ENCODE measurements at regions not wholly inside any gene's neighbourhood (a gene's known extent, or its start where the extent isn't known, plus 50 kb on each side); places are given as distances from the start of the nearest gene placed in this dataset.

- H3K79me2 ChIP-seq (ENCODE audit: insufficient read depth, low read depth) = no peaks in the 10 kb centered on the region
- peaks cover 32% of the 10 kb centered on the region for H3K4me1 ChIP-seq (ENCODE audit: low read depth, poor library complexity, severe bottlenecking)
- no peak overlapping the region for H2AFZ ChIP-seq (ENCODE audit: low read depth)
- no peak overlapping the region for H3K9ac ChIP-seq
- no peak overlapping the region for H3K4me2 ChIP-seq
- H3K36me3 ChIP-seq (ENCODE audit: insufficient read depth) = no peaks in the 10 kb centered on the region
- TF ChIP-seq, protein P1, sequence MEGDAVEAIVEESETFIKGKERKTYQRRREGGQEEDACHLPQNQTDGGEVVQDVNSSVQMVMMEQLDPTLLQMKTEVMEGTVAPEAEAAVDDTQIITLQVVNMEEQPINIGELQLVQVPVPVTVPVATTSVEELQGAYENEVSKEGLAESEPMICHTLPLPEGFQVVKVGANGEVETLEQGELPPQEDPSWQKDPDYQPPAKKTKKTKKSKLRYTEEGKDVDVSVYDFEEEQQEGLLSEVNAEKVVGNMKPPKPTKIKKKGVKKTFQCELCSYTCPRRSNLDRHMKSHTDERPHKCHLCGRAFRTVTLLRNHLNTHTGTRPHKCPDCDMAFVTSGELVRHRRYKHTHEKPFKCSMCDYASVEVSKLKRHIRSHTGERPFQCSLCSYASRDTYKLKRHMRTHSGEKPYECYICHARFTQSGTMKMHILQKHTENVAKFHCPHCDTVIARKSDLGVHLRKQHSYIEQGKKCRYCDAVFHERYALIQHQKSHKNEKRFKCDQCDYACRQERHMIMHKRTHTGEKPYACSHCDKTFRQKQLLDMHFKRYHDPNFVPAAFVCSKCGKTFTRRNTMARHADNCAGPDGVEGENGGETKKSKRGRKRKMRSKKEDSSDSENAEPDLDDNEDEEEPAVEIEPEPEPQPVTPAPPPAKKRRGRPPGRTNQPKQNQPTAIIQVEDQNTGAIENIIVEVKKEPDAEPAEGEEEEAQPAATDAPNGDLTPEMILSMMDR (conservative IDR thresholded peaks at IDR 0.05; ENCODE audit: low read depth, low read length) = no peak
- H3K4me3 ChIP-seq (IDR thresholded peaks at IDR 0.05; ENCODE audit: insufficient read depth, low read depth, low read length) = no peak overlapping the region
- H4K20me1 ChIP-seq (ENCODE audit: insufficient read depth) = no peaks in the 10 kb centered on the region
- H3K27ac ChIP-seq = no peak overlapping the region
- no peaks in the 10 kb centered on the region for H3K27me3 ChIP-seq (ENCODE audit: insufficient read depth, low read depth)
Observed at GRCh38 chr5:116668390-116668789, 93.8 kb upstream of the SEMA6A start.

- no peak overlapping the region for H3K4me3 ChIP-seq (IDR thresholded peaks at IDR 0.05; ENCODE audit: insufficient read depth, low read depth, low read length)
- H3K4me2 ChIP-seq = no peak overlapping the region
- no peak overlapping the region for H3K9ac ChIP-seq
- H3K27me3 ChIP-seq (ENCODE audit: insufficient read depth, low read depth) = no peaks in the 10 kb centered on the region
- TF ChIP-seq, protein P1 (conservative IDR thresholded peaks at IDR 0.05; ENCODE audit: low read depth, low read length) = no peak
- no peaks in the 10 kb centered on the region for H4K20me1 ChIP-seq (ENCODE audit: insufficient read depth)
- H3K4me1 ChIP-seq (ENCODE audit: low read depth, poor library complexity, severe bottlenecking) = peaks cover 28% of the 10 kb centered on the region
- no peak overlapping the region for H2AFZ ChIP-seq (ENCODE audit: low read depth)
- no peaks in the 10 kb centered on the region for H3K79me2 ChIP-seq (ENCODE audit: insufficient read depth, low read depth)
- no peaks in the 10 kb centered on the region for H3K36me3 ChIP-seq (ENCODE audit: insufficient read depth)
- no peak overlapping the region for H3K27ac ChIP-seq
Observed at GRCh38 chr5:116666901-116667300, 92.3 kb upstream of the SEMA6A start.

GRCh38 chr5:116664988-116665387 lies 90.4 kb upstream of the SEMA6A start:
- no peaks in the 10 kb centered on the region for H4K20me1 ChIP-seq (ENCODE audit: insufficient read depth)
- TF ChIP-seq, protein P1 (conservative IDR thresholded peaks at IDR 0.05; ENCODE audit: low read depth, low read length) = no peak
- H3K79me2 ChIP-seq (ENCODE audit: insufficient read depth, low read depth) = no peaks in the 10 kb centered on the region
- H3K36me3 ChIP-seq (ENCODE audit: insufficient read depth) = no peaks in the 10 kb centered on the region
- H2AFZ ChIP-seq (ENCODE audit: low read depth) = no peak overlapping the region
- H3K27ac ChIP-seq = no peak overlapping the region
- H3K27me3 ChIP-seq (ENCODE audit: insufficient read depth, low read depth) = no peaks in the 10 kb centered on the region
- no peak overlapping the region for H3K9ac ChIP-seq
- no peak overlapping the region for H3K4me3 ChIP-seq (IDR thresholded peaks at IDR 0.05; ENCODE audit: insufficient read depth, low read depth, low read length)
- no peak overlapping the region for H3K4me2 ChIP-seq
- peaks cover 9% of the 10 kb centered on the region for H3K4me1 ChIP-seq (ENCODE audit: low read depth, poor library complexity, severe bottlenecking)

DNA sequence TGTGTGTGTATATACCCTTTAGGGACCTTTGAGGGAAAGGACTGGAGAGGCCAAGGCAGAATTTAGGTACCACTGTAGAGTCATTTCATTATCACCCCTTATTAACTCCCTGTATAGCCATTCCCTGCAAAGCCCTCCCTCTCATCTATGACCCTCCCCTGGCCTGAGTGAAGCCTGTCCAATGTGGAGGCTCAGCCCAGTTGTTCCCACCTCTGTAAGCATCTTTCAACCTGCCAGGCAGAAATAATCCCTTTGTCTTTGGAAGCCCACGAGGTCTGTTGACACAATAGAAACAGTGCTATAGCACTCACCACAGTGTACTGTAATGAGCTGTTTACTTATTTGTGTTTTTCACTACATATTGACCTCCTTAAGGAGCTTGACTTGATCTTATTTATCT lies 88.5 kb upstream of the SEMA6A start:
- Histone ChIP-seq H3K9ac (no peak overlapping the region), H3K27me3 (ENCODE audit: insufficient read depth, low read depth) (no peaks in the 10 kb centered on the region), H3K79me2 (ENCODE audit: insufficient read depth, low read depth) (no peaks in the 10 kb centered on the region), H3K4me3 (IDR thresholded peaks at IDR 0.05; ENCODE audit: insufficient read depth, low read depth, low read length) (no peak overlapping the region), H2AFZ (ENCODE audit: low read depth) (no peak overlapping the region), H3K4me2 (no peak overlapping the region), H3K27ac (no peak overlapping the region), H3K36me3 (ENCODE audit: insufficient read depth) (no peaks in the 10 kb centered on the region), H3K4me1 (ENCODE audit: low read depth, poor library complexity, severe bottlenecking) (no peaks in the 10 kb centered on the region), H4K20me1 (ENCODE audit: insufficient read depth) (no peaks in the 10 kb centered on the region)
- TF ChIP-seq, protein P1 (conservative IDR thresholded peaks at IDR 0.05; ENCODE audit: low read depth, low read length) = no peak

All from KMS-11 (cell line).